GM18499 (cell line): ENCODE measurements at regions not wholly inside any gene's neighbourhood (a gene's known extent, or its start where the extent isn't known, plus 50 kb on each side); places are given as distances from the start of the nearest gene placed in this dataset.
"Not testable (repeated sequence)": the region's sequence is repeated elsewhere in the genome, so short reads cannot be mapped to it uniquely, and the experiment has no call there.

Experiments
- ATAC-seq: cut with Tn5 transposase; IDR thresholded peaks from one replicate; pipeline ENCODE4 v1.9.1; 2021; ENCODE audit warnings: moderate number of reproducible peaks; ENCODE audit not compliant: insufficient read depth, unreplicated experiment

- ATAC-seq, result no peak
Measured at GRCh38 chr9:15372455-15372854, 50.2 kb upstream of the SNAPC3 start.

- ATAC-seq, result no peak
Measured at GRCh38 chr9:15371448-15371845, 51.2 kb upstream of the SNAPC3 start.

GRCh38 chr9:15370466-15371447, 51.9 kb upstream of the SNAPC3 start:
- ATAC-seq, result no peak

- ATAC-seq, result no peak
Measured at GRCh38 chr9:15369871-15370270, 52.8 kb upstream of the SNAPC3 start.

- no peak for ATAC-seq
Measured at GRCh38 chr9:15369238-15369637, 53.4 kb upstream of the SNAPC3 start.

GRCh38 chr9:15364975-15365553, 57.6 kb upstream of the SNAPC3 start:
- not testable (repeated sequence) for ATAC-seq

- no peak for ATAC-seq
Measured at GRCh38 chr9:15361737-15362136, 54.7 kb upstream of the TTC39B start.

GRCh38 chr9:15357050-15357653, 50.1 kb upstream of the TTC39B start:
- peak; percentile 82 for ATAC-seq
